Thymus (tissue), 11 donors: ENCODE measurements at regions not wholly inside any gene's neighbourhood (a gene's known extent, or its start where the extent isn't known, plus 50 kb on each side); places are given as distances from the start of the nearest gene placed in this dataset.

Source experiments
- DNase-seq, 9 donors: peaks; one replicate each; pipeline ENCODE4 v3.0.0-alpha.2; 2013; ENCODE audit warnings: low spot score in 9 of 9, low read depth in 6 of 9, missing footprints in 1 of 9
- H3K27ac ChIP-seq, 2 donors: one replicate each; pipeline ENCODE4 v1.5.1; 2013; ENCODE audit warnings: control low read depth in 1 of 2, low read depth in 1 of 2, low read length in 1 of 2, mild to moderate bottlenecking in 1 of 2, moderate library complexity in 1 of 2
- H3K27me3 ChIP-seq, 2 donors: one replicate each; pipeline ENCODE4 v1.5.1; 2013; ENCODE audit warnings: low read length in 1 of 2; ENCODE audit not compliant: control insufficient read depth in 2 of 2, insufficient read depth in 1 of 2
- H3K36me3 ChIP-seq, 2 donors: one replicate each; pipeline ENCODE4 v1.5.1; 2013; ENCODE audit warnings: low read length in 1 of 2, mild to moderate bottlenecking in 1 of 2, moderate library complexity in 1 of 2; ENCODE audit not compliant: control insufficient read depth in 2 of 2, insufficient read depth in 2 of 2
- H3K4me1 ChIP-seq, 2 donors: one replicate each; pipeline ENCODE4 v1.5.1; 2013; ENCODE audit warnings: low read length in 2 of 2; ENCODE audit not compliant: control insufficient read depth in 2 of 2, insufficient read depth in 2 of 2
- H3K4me3 ChIP-seq, 2 donors: one replicate each; pipeline ENCODE4 v1.5.1; 2013; ENCODE audit warnings: low read length in 2 of 2, control low read depth in 1 of 2, mild to moderate bottlenecking in 1 of 2
- H3K9me3 ChIP-seq, 2 donors: one replicate each; pipeline ENCODE4 v1.5.1; 2013; ENCODE audit warnings: low read length in 1 of 2, mild to moderate bottlenecking in 1 of 2; ENCODE audit not compliant: control insufficient read depth in 2 of 2, insufficient read depth in 1 of 2
- WGBS: extraction: QIAGEN DNeasy Blood & Tissue Kit; methylation state at CpG from one replicate; pipeline ENCODE4 v1.1.7; 2013; 5-methylcytosine and 5-hydroxymethylcytosine counted together
- donor health status: healthy.

DNA sequence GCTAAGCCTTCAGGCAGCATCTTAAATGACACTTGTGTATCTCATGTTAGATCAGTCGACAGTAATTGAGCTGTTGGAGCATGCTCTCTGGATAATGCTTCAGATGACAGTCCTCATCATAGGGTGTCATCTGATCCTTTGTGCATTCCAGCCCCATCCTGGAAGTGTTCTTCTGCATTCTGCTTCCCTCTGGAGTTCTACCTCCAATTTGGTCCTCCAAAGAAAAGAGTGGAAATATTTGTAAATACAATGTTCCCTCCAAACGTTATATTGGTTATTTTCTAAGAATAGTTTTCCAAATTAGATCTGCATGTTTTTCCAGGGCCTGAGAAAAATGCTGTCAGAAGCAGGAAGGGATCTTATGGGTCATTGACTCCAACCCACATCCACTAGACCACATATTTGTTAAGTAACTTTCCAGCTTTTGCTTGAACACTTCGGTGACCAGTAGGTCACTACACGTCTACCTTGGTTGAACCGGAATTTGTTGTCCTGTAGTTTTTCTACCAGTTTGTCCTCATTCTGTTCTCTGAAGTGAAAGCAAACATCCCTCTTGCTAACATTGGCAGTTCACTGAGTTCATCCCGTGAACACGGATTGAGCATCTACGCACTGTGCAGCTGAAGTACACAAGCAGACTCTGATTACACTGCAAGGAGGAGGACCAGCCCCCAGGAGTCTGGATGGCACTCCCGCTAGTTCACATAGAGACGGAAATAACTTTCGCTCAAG lies 136.0 kb downstream of the TLR5 start:
- H3K27ac ChIP-seq = no peak overlapping the region
- no peaks in the 10 kb centered on the region for H3K9me3 ChIP-seq
- no peak overlapping the region for H3K4me3 ChIP-seq
- 91% methylated on average over 11 of the region's 11 CpGs for WGBS
- H3K4me1 ChIP-seq = no peaks in the 10 kb centered on the region
- peaks cover 5 to 15% of the 10 kb centered on the region in 2 donors for H3K36me3 ChIP-seq
- DNase-seq = no peak
- H3K27me3 ChIP-seq = no peaks in the 10 kb centered on the region

DNA sequence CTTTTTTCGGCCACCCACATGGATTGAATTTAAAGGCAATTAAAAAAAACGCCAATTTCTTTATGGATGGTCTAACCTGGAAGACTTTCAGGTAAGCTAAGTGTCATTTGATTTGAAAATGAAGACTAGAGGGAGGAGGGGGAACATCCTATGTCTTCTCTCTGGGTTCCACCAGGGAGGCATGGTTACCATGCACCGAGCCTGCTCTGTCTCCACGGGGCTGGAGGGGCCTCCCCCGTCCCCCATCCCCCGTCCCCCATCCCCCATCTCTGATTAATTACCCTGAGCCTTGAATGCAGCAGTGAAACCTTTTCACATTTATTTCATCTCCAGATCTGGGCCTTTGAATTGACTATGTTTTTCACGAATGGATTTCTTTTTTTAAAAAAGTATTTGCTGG lies 135.1 kb downstream of the TLR5 start:
- Histone ChIP-seq H3K36me3 (peaks cover 5 to 9% of the 10 kb centered on the region in 2 donors), H3K4me3 (no peak overlapping the region), H3K27ac (no peak overlapping the region), H3K4me1 (no peaks in the 10 kb centered on the region), H3K9me3 (no peaks in the 10 kb centered on the region), H3K27me3 (no peaks in the 10 kb centered on the region)
- DNase-seq = no peak
- WGBS = 93% methylated on average over 7 of the region's 7 CpGs

DNA sequence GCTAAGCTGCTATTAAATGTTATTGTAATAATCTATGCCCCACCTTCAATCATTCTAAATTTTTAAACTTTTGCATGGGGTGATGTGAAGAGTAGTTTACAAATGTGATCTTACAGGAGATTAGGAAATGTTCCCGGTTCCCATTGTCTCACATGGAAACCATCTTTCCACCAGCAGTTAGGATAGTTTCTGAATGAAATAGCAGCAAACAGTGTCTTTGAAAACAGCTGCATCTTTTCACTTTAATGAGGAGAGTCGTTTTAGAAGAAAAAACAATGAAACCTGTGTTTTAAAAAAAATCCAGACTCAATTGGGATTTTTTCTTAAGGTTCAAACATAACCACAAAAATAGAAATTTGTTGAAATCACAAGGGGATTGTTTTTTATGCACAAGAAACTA lies 134.2 kb downstream of the TLR5 start:
- Histone ChIP-seq H3K4me3 (no peak overlapping the region), H3K9me3 (no peaks in the 10 kb centered on the region), H3K36me3 (peaks cover 0 to 3% of the 10 kb centered on the region in 2 donors), H3K27me3 (no peaks in the 10 kb centered on the region), H3K4me1 (no peaks in the 10 kb centered on the region), H3K27ac (no peak overlapping the region)
- no peak for DNase-seq
- WGBS = 73% methylated on average over 2 of the region's 2 CpGs

DNA sequence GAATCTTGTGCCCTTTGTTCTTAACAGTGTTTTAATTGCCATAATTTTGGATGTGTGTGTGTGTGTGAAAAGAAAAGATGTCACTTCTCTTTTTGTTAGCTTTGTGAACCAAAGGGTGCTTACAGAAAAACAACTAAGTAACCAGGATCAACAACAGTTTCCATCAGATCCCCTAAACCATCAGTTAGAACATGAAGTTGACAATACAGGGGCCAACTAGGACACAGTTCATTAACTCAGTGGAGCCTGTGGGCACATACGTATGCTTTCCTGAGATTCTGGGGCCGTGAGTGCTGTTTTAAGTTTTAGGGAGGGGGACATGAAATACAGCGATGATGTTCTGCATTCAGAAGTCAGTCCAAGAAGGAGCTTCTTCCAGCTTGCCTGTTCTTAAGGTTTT lies 133.6 kb downstream of the TLR5 start:
- no peak overlapping the region for H3K4me3 ChIP-seq
- H3K27ac ChIP-seq = no peak overlapping the region
- no peaks in the 10 kb centered on the region for H3K27me3 ChIP-seq
- no peaks in the 10 kb centered on the region for H3K36me3 ChIP-seq
- WGBS = 64% methylated on average over 3 of the region's 3 CpGs
- DNase-seq = no peak
- H3K9me3 ChIP-seq = no peaks in the 10 kb centered on the region
- H3K4me1 ChIP-seq = no peaks in the 10 kb centered on the region

DNA sequence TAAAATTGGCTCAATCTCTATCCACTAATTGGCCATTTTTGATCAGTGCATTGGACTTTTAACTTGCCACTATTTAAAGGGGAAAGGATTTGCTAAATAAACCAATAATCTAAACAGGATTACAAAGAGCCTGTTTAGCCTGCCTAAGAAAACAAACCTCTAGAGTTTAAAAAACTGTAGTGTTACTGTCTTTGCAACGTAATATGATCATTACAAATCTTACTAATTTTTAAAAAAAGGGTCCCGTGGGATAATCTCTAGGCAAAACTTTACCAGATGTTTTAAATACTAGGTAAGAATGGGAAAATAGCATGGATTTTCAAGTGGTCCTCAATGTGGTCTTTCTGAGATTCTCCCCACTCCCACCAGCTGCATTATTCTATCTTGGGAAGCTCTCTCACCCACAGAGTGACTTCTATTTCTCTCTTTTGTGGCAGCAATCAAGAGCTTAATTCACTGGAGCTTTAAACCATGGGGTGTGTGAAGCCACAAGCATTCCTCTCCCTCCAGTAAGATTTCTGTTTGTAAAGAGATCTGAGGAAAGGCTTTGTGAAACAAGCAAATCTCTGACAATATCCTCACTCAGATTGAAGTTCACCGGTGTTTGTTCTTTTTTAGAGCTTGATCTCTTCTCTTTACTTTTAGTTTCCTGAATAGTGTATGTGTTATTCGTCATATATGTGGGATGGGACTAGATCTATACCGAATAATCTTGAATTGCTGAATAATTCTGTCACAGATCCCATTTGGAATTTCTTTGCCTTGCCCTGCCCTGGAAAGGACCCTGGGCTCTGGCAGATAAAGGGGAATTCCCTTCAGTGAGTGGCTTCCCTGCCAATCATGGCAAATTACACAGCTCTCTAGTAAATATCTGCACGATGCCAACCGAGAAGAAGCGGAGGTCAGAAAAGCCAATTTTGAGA lies 132.2 kb downstream of the TLR5 start:
- no peaks in the 10 kb centered on the region for H3K27me3 ChIP-seq
- WGBS = 84% methylated on average over 8 of the region's 8 CpGs
- H3K36me3 ChIP-seq = no peaks in the 10 kb centered on the region
- H3K27ac ChIP-seq = no peak overlapping the region
- DNase-seq = no peak
- no peaks in the 10 kb centered on the region for H3K4me1 ChIP-seq
- no peaks in the 10 kb centered on the region for H3K9me3 ChIP-seq
- H3K4me3 ChIP-seq = no peak overlapping the region

DNA sequence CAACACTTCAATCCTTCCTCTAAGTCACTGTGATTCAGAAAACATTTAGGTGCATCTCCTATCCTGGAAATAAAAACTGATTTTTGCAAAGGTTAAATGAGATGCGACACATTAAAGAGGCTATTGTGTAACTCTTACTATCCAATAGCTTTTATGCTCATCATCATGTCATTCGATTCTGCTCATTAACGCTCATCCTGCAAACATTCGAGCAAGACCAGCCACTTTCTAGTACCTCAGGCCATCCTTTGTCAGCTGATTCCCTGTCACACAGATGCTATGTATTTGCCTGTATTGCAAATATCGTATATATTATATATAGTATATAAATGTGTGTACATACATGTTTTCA lies 131.6 kb downstream of the TLR5 start:
- H3K4me1 ChIP-seq = no peaks in the 10 kb centered on the region
- 96% methylated on average over 5 of the region's 5 CpGs for WGBS
- H3K27me3 ChIP-seq = no peaks in the 10 kb centered on the region
- H3K4me3 ChIP-seq = no peak overlapping the region
- no peak overlapping the region for H3K27ac ChIP-seq
- H3K9me3 ChIP-seq = no peaks in the 10 kb centered on the region
- no peaks in the 10 kb centered on the region for H3K36me3 ChIP-seq
- DNase-seq = no peak

DNA sequence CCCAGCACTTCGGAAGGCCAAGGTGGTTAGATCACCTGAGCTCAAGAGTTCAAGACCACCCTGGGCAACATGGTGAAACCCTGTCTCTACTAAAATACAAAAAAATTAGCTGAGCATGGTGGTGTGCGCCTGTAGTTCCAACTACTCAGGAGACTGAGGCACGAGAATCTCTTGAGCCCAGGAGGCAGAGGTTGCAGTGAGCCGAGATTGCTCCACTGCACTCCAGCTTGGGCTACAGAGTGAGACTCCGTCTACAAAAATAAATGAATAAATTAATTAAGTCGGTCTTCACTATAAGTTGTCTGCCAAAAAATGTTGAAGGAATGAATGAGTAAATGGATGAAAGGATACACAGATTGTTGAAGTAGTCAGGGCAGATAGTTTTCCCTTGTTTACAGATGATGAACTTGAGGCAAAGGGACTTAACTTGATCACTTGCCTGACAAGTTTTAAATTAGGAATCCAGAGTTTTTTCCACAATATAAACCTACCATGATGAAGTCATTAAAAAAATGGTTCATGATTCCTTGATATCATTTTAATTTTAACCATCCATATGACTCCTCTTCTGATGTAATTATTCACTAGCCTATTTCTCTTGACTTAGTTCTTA lies 130.8 kb downstream of the TLR5 start:
- H3K9me3 ChIP-seq = peaks cover 0 to 3% of the 10 kb centered on the region in 2 donors
- no peaks in the 10 kb centered on the region for H3K27me3 ChIP-seq
- no peaks in the 10 kb centered on the region for H3K36me3 ChIP-seq
- no peak for DNase-seq
- WGBS = 98% methylated on average over 6 of the region's 6 CpGs
- H3K27ac ChIP-seq = no peak overlapping the region
- no peaks in the 10 kb centered on the region for H3K4me1 ChIP-seq
- no peak overlapping the region for H3K4me3 ChIP-seq

DNA sequence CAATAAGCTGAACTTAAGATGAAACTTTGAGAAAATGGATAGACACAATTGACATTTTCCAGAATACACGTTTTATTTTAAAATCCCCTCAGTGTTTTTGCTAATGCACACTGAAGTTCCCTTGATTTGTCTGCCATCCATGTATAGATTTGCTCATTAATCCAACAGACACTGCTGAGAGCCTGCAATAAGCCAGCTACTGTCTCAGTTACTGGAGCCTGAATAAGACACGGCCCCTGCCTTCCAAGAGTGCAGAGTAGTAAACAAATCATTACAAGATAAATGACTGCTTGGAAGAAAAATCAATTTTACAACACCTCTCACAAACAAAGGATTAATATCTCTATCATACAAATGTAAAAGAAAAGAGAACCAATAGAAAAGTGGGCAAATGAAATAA lies 130.1 kb downstream of the TLR5 start:
- peaks cover 0 to 3% of the 10 kb centered on the region in 2 donors for H3K9me3 ChIP-seq
- no peaks in the 10 kb centered on the region for H3K27me3 ChIP-seq
- WGBS = 94% methylated on average over 2 of the region's 2 CpGs
- H3K36me3 ChIP-seq = no peaks in the 10 kb centered on the region
- H3K4me3 ChIP-seq = no peak overlapping the region
- no peak overlapping the region for H3K27ac ChIP-seq
- no peaks in the 10 kb centered on the region for H3K4me1 ChIP-seq
- no peak for DNase-seq
